Keratinocyte (primary cell): ENCODE measurements at regions not wholly inside any gene's neighbourhood (a gene's known extent, or its start where the extent isn't known, plus 50 kb on each side); places are given as distances from the start of the nearest gene placed in this dataset.

ENCODE experiments used
- DNase-seq: peaks from one replicate; pipeline ENCODE4 v3.0.0-alpha.2; 2011; ENCODE audit warnings: low read depth, missing footprints, low spot score
- FAIRE-seq: peaks from 2 replicates; lab custom pipeline; 2011; peaks lifted over from hg19 to GRCh38; lab: Jason Lieb, UNC
- H2AFZ ChIP-seq: 2 replicates; pipeline ENCODE4 v1.6.0; 2012; ENCODE audit warnings: low read length, control low read depth, inconsistent platforms; ENCODE audit not compliant: control insufficient read depth
- H3K27ac ChIP-seq: 2 replicates; pipeline ENCODE4 v1.5.1; 2011; ENCODE audit warnings: low read length; ENCODE audit not compliant: control insufficient read depth, insufficient read depth
- H3K27me3 ChIP-seq: 3 replicates; pipeline ENCODE4 v1.6.0; 2011; ENCODE audit warnings: low read length; ENCODE audit not compliant: control insufficient read depth, insufficient read depth; ENCODE audit errors: extremely low read depth
- H3K36me3 ChIP-seq, 2 experiments: 2 replicates in 1 of 2; 3 replicates in 1 of 2; pipeline ENCODE4 v1.5.1; 2011; ENCODE audit warnings: low read length in 2 of 2, mild to moderate bottlenecking in 1 of 2; ENCODE audit not compliant: control insufficient read depth in 2 of 2, insufficient read depth in 2 of 2; ENCODE audit errors: extremely low read depth in 1 of 2
- H3K4me1 ChIP-seq: 3 replicates; pipeline ENCODE4 v1.5.1; 2011; ENCODE audit warnings: low read length; ENCODE audit not compliant: control insufficient read depth, insufficient read depth; ENCODE audit errors: extremely low read depth
- H3K4me2 ChIP-seq: 3 replicates; pipeline ENCODE4 v1.6.0; 2011; ENCODE audit warnings: low read depth, low read length; ENCODE audit not compliant: control insufficient read depth, insufficient read depth; ENCODE audit errors: extremely low read depth
- H3K4me3 ChIP-seq, 3 experiments: fragments of 200-600 bp in 1 of 3; sonication (generic) in 1 of 3; 2 replicates in 2 of 3; 3 replicates in 1 of 3; pipeline ENCODE4 v1.5.1; 2011 to 2016; ENCODE audit warnings: low read length in 3 of 3, mild to moderate bottlenecking in 3 of 3, control low read depth in 2 of 3, inconsistent platforms in 1 of 3, low read depth in 1 of 3, mixed read lengths in 1 of 3, mixed run types in 1 of 3, moderate library complexity in 1 of 3; ENCODE audit not compliant: control insufficient read depth in 2 of 3, insufficient read depth in 2 of 3; ENCODE audit errors: extremely low read depth in 1 of 3
- H3K79me2 ChIP-seq: 2 replicates; pipeline ENCODE4 v1.6.0; 2012; ENCODE audit warnings: low read length; ENCODE audit not compliant: control insufficient read depth, insufficient read depth
- H3K9ac ChIP-seq: 3 replicates; pipeline ENCODE4 v1.6.0; 2011; ENCODE audit warnings: low read length; ENCODE audit not compliant: control insufficient read depth, insufficient read depth; ENCODE audit errors: extremely low read depth
- H3K9me1 ChIP-seq: 3 replicates; pipeline ENCODE4 v1.6.0; 2011; ENCODE audit warnings: low read length; ENCODE audit not compliant: control insufficient read depth, insufficient read depth; ENCODE audit errors: extremely low read depth
- H3K9me3 ChIP-seq: 2 replicates; pipeline ENCODE4 v1.5.1; 2012; ENCODE audit warnings: low read depth, low read length; ENCODE audit not compliant: control insufficient read depth
- H4K20me1 ChIP-seq: 3 replicates; pipeline ENCODE4 v1.6.0; 2011; ENCODE audit warnings: low read length; ENCODE audit not compliant: control insufficient read depth, insufficient read depth; ENCODE audit errors: extremely low read depth
- EZH2 ChIP-seq: IDR thresholded peaks from one replicate; pipeline ENCODE4 v1.6.1; 2012; ENCODE audit warnings: inconsistent platforms, mild to moderate bottlenecking, low read length, moderate library complexity
- dilution Hi-C: fragments of 300-500 bp; cut with MboI; formaldehyde crosslinking; loops from one replicate; pipeline ENCODE4 v1.7.0; 2020; ENCODE audit warnings: low sequenced_read_pairs; ENCODE audit not compliant: extremely low pct_ligation_motif_present
- TF ChIP-seq, protein P1 (sequence below), 3 experiments: IDR thresholded peaks in 1 of 3; conservative IDR thresholded peaks in 1 of 3; optimal IDR thresholded peaks in 1 of 3; 2 replicates in 2 of 3; 3 replicates in 1 of 3; pipeline versions ENCODE3 to v1.5.1; 2011; ENCODE audit warnings: low read length in 3 of 3, mild to moderate bottlenecking in 3 of 3, moderate library complexity in 2 of 3, control low read depth in 1 of 3, inconsistent platforms in 1 of 3; ENCODE audit not compliant: insufficient read depth in 2 of 3; ENCODE audit errors: extremely low read depth in 1 of 3

DNA sequence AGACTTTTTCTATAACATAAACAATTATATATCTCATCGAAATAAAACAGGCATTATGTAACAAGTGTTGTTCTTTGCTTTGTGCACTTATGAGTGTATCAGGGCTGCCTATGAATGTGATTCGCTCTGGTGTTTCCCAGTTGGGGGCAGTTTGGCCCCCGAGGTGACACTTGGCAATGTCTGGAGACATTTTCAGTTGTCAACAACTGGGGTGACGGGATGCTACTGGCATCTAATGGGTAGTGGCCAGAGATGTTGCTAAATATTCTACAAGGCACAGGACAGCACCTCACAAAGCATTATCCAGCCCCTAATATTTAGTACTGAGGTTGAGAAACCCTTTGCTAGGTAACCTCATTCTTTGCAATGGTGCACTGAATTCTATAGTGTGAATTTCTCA is 83.3 kb downstream of the PLCE1 start:
- no peak overlapping the region for H3K4me2 ChIP-seq
- H3K9me1 ChIP-seq = no peaks in the 10 kb centered on the region
- H3K4me1 ChIP-seq = no peaks in the 10 kb centered on the region
- DNase-seq (no peak), FAIRE-seq (no peak)
- H3K4me3 ChIP-seq = no peak overlapping the region
- H3K27me3 ChIP-seq = no peaks in the 10 kb centered on the region
- TF ChIP-seq, protein P1, sequence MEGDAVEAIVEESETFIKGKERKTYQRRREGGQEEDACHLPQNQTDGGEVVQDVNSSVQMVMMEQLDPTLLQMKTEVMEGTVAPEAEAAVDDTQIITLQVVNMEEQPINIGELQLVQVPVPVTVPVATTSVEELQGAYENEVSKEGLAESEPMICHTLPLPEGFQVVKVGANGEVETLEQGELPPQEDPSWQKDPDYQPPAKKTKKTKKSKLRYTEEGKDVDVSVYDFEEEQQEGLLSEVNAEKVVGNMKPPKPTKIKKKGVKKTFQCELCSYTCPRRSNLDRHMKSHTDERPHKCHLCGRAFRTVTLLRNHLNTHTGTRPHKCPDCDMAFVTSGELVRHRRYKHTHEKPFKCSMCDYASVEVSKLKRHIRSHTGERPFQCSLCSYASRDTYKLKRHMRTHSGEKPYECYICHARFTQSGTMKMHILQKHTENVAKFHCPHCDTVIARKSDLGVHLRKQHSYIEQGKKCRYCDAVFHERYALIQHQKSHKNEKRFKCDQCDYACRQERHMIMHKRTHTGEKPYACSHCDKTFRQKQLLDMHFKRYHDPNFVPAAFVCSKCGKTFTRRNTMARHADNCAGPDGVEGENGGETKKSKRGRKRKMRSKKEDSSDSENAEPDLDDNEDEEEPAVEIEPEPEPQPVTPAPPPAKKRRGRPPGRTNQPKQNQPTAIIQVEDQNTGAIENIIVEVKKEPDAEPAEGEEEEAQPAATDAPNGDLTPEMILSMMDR (optimal IDR thresholded peaks at IDR 0.05 in 1 of 3, IDR thresholded peaks at IDR 0.05 in 1 of 3, conservative IDR thresholded peaks at IDR 0.05 in 1 of 3; ENCODE audit: extremely low read depth in 1 of 3, insufficient read depth in 2 of 3, low read length in 3 of 3) = no peak
- TF ChIP-seq EZH2 = no peak
- no peaks in the 10 kb centered on the region for H4K20me1 ChIP-seq
- H3K9ac ChIP-seq = no peak overlapping the region
- no peaks in the 10 kb centered on the region for H3K9me3 ChIP-seq
- dilution Hi-C loops = no loop called here
- no peak overlapping the region for H2AFZ ChIP-seq
- no peaks in the 10 kb centered on the region for H3K79me2 ChIP-seq
- no peak overlapping the region for H3K27ac ChIP-seq
- H3K36me3 ChIP-seq = no peaks in the 10 kb centered on the region

DNA sequence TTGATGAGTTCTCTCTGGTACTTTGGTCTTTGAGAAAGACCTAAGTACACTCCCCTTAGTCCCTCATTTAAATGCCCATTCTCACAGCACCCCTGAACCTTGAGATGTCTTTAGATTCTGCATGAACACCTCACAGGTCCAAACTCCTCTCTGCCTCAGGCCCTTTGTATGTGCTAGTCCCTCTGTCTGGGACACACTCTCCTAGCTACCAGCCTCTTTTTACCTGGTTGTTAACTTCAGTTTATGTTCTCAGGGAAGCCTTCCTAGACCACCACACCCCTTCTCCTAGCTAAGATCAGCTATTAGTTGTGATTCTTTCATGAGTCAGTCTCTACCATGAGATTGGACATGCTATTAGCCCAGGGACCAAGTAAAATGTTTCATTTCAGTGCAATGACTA is 86.4 kb downstream of the PLCE1 start:
- TF ChIP-seq, protein P1 (optimal IDR thresholded peaks at IDR 0.05 in 1 of 3, IDR thresholded peaks at IDR 0.05 in 1 of 3, conservative IDR thresholded peaks at IDR 0.05 in 1 of 3; ENCODE audit: extremely low read depth in 1 of 3, insufficient read depth in 2 of 3, low read length in 3 of 3) = no peak
- TF ChIP-seq EZH2 = no peak
- no peaks in the 10 kb centered on the region for H3K9me1 ChIP-seq
- FAIRE-seq = no peak

More for the DNA sequence above, 86.4 kb downstream of the PLCE1 start:
- Histone ChIP-seq H3K4me3 (no peak overlapping the region), H3K36me3 (no peaks in the 10 kb centered on the region), H3K9ac (no peak overlapping the region), H4K20me1 (no peaks in the 10 kb centered on the region), H3K27ac (no peak overlapping the region), H3K9me3 (no peaks in the 10 kb centered on the region), H2AFZ (no peak overlapping the region), H3K79me2 (no peaks in the 10 kb centered on the region), H3K27me3 (no peaks in the 10 kb centered on the region), H3K4me1 (no peaks in the 10 kb centered on the region), H3K4me2 (no peak overlapping the region)
- DNase-seq = no peak
- dilution Hi-C loops = no loop called here
